ENCODE measurements at regions not wholly inside any gene's neighbourhood (a gene's known extent, or its start where the extent isn't known, plus 50 kb on each side); places are given as distances from the start of the nearest gene placed in this dataset.
A peak's percentile ranks its signal among the peaks of the same experiment; 100 is the strongest.

DNA sequence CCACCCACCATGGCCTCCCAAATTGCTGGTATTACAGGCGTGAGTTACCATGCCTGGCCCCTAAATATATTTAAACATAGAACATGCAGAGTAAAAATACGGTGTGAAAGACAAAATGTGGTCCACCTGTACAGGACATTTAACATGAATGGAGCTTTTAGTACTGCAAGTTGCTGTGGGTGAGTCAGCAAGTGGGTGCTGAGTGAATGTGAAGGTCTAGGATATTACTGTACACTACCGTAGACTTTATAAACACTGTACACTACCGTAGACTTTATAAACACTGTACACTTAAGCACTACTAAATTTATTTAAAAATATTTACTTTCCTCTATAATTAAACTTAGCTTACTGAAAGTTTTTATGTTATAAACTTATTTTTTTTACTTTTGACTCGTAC is 317.8 kb downstream of the PRDM9 start:
- TF ChIP-seq, protein P1, sequence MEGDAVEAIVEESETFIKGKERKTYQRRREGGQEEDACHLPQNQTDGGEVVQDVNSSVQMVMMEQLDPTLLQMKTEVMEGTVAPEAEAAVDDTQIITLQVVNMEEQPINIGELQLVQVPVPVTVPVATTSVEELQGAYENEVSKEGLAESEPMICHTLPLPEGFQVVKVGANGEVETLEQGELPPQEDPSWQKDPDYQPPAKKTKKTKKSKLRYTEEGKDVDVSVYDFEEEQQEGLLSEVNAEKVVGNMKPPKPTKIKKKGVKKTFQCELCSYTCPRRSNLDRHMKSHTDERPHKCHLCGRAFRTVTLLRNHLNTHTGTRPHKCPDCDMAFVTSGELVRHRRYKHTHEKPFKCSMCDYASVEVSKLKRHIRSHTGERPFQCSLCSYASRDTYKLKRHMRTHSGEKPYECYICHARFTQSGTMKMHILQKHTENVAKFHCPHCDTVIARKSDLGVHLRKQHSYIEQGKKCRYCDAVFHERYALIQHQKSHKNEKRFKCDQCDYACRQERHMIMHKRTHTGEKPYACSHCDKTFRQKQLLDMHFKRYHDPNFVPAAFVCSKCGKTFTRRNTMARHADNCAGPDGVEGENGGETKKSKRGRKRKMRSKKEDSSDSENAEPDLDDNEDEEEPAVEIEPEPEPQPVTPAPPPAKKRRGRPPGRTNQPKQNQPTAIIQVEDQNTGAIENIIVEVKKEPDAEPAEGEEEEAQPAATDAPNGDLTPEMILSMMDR (conservative IDR thresholded peaks at IDR 0.05; ENCODE audit: low read depth, low read length) = no peak
- no peak overlapping the region for H3K4me3 ChIP-seq (ENCODE audit: low read length)
- no peak for DNase-seq (ENCODE audit: low read depth)

DNA sequence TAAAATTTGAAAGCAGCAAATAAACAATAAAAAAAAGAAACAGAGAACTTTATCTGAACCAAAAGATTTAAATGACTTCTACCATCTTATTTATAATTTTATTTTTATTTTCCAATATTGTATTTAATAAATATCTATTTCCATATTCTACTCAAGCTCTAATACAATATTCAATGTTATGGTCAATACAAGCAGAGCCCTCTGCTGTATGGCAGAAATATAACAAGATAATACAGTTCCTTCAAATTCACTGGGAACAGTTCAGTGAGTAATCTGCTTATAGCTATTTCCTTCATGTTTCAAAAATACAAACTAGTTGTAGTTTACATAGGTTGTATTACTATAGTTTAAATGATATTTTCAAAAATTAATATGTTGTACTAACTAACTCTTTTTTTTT is 332.7 kb downstream of the PRDM9 start:
- TF ChIP-seq, protein P1 (conservative IDR thresholded peaks at IDR 0.05; ENCODE audit: low read depth, low read length) = peak; percentile 31

DNA sequence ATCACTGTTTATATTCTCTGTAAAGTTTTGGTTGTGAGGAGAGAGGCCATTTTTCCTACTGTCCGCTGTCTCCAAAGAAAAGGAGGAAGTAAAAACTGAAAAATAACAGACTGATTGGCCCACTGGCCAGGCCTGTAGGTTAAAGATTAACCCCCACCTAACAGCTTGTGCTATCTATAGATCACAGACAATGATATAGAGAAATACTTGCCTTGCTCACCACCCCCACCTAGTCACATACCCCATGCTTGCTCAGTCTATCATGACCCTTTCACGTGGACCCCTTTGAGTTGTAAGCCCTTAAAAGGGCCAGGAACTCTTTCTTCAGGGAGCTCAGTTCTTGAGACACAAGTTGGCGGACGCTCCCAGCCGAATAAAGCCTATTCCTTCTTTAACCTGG is 357.4 kb downstream of the PRDM9 start:
- H3K4me3 ChIP-seq (ENCODE audit: low read length) = no peak overlapping the region
- TF ChIP-seq, protein P1 (conservative IDR thresholded peaks at IDR 0.05; ENCODE audit: low read depth, low read length) = no peak
- no peak for DNase-seq (ENCODE audit: low read depth)

More for the DNA sequence above, 332.7 kb downstream of the PRDM9 start:
- H3K4me3 ChIP-seq (ENCODE audit: low read length) = no peak overlapping the region
- no peak for DNase-seq (ENCODE audit: low read depth)

DNA sequence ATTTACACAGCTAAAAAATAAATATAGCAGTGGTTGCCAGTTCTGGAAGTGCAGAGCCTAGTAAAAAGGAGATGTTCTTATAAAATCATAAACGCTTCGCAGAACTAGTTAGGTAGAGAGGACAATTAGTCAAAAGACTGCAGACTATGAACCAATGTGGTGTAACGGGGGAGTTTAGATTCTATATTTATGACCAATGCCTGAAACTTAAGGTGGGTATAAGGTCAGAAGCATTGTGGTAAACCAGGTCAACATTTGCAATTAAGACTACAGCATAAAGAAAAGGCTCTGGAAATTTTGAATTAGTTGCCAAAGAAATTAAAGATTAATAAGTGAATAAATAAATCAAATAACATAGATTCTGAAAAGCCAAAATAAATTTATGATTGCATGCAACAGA is 370.4 kb downstream of the PRDM9 start:
- TF ChIP-seq, protein P1 (conservative IDR thresholded peaks at IDR 0.05; ENCODE audit: low read depth, low read length) = no peak
- no peak overlapping the region for H3K4me3 ChIP-seq (ENCODE audit: low read length)
- no peak for DNase-seq (ENCODE audit: low read depth)

DNA sequence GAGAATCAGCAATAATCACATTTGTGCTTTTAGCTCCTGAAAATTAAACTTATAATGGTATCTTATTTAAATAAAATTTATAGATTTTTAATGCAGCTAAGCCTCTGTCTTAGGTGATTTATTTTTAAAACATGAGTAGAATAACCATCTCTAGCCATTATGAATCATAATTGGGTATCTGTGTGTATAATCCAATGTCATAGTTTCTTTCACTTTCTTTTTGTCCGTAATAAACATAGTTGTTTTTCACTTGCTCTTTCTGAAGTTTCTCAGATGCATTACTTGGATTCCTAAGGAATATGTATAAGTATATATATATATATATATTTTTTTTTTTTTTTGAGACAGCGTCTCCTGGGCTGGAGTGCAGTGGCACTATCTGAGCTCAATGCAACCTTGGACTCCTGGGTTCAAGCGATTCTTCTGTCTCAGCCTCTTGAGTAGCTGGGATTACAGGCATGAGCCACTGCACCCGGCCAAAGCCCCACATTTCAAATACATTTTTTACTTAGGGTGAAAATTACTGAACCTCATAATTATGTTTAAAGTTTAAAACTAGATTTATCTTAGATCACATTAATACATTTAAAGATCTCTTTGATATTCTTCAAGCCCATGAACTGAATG is 377.1 kb downstream of the PRDM9 start:
- no peak for DNase-seq (ENCODE audit: low read depth)
- TF ChIP-seq, protein P1 (conservative IDR thresholded peaks at IDR 0.05; ENCODE audit: low read depth, low read length) = no peak
- H3K4me3 ChIP-seq (ENCODE audit: low read length) = no peak overlapping the region

DNA sequence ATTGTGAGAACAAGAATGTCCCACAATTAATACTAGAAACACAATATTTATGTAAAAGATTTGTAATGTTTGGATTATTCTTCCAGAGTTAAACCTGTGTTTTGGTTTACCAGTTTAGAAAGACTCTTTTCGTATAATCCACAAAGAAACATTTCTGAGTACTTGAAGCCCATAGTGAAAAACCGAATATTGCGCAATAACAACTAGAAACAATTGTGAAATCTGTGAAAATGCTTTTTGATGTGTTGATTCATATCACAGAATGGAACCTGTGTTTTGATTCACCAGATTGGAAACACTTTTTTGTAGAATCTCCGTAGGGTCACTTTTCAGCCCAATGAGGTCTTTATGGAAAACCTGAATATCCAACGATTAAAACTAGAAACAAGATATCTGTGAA is 386.2 kb downstream of the PRDM9 start:
- TF ChIP-seq, protein P1 (conservative IDR thresholded peaks at IDR 0.05; ENCODE audit: low read depth, low read length) = no peak
- no peak overlapping the region for H3K4me3 ChIP-seq (ENCODE audit: low read length)
- DNase-seq (ENCODE audit: low read depth) = no peak

DNA sequence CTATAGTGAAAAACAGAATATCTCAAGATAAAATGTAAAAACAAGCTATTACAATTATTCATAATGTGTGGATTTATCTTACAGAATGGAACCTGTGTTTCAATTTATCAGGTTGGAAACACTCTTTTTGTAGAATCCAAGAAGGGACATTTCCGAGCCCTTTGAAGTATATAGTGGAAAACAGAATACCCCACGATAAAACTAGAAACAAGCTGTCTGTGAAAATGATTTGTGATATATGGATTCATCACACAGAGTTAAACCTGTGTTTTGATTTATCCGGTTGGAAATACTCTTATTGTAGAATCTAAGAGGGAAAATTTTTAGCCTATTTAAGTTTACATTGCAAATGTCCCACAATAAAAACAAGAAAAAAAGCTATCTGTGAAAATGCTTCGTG is 388.2 kb downstream of the PRDM9 start:
- TF ChIP-seq, protein P1 (conservative IDR thresholded peaks at IDR 0.05; ENCODE audit: low read depth, low read length) = no peak
- DNase-seq (ENCODE audit: low read depth) = no peak
- no peak overlapping the region for H3K4me3 ChIP-seq (ENCODE audit: low read length)

Data from retinal pigment epithelial cell (primary cell).